HEK293T (cell line): ENCODE measurements at regions not wholly inside any gene's neighbourhood (a gene's known extent, or its start where the extent isn't known, plus 50 kb on each side); places are given as distances from the start of the nearest gene placed in this dataset.

Experiments used
- BHLHE40 ChIP-seq: fragments of 450-650 bp; IDR thresholded peaks from 2 replicates; pipeline ENCODE4 v1.6.1; 2016; ENCODE audit warnings: mild to moderate bottlenecking, moderate library complexity, borderline replicate concordance
- CTBP1 ChIP-seq: fragments of 450-650 bp; IDR thresholded peaks from 2 replicates; pipeline ENCODE4 v1.6.1; 2016; ENCODE audit warnings: borderline replicate concordance
- ELF4 ChIP-seq: fragments of 450-650 bp; IDR thresholded peaks from 2 replicates; pipeline ENCODE4 v1.6.1; 2017; ENCODE audit warnings: antibody characterized with exemption
- FOXK2 ChIP-seq: fragments of 450-650 bp; IDR thresholded peaks from 2 replicates; pipeline ENCODE4 v1.6.1; 2016; ENCODE audit warnings: mild to moderate bottlenecking
- FOXM1 ChIP-seq: fragments of 450-650 bp; IDR thresholded peaks from 2 replicates; pipeline ENCODE4 v1.6.1; 2017; ENCODE audit warnings: mild to moderate bottlenecking, borderline replicate concordance
- L3MBTL2 ChIP-seq: fragments of 450-650 bp; conservative IDR thresholded peaks from 2 replicates; pipeline ENCODE4 v1.6.1; 2016; ENCODE audit warnings: mild to moderate bottlenecking
- LEF1 ChIP-seq: fragments of 450-650 bp; IDR thresholded peaks from 2 replicates; pipeline ENCODE4 v1.6.1; 2017; ENCODE audit warnings: mild to moderate bottlenecking, borderline replicate concordance
- NFRKB ChIP-seq: fragments of 450-650 bp; IDR thresholded peaks from 2 replicates; pipeline ENCODE4 v1.6.1; 2016; ENCODE audit warnings: mild to moderate bottlenecking, moderate library complexity
- SP1 ChIP-seq: fragments of 450-650 bp; IDR thresholded peaks from 2 replicates; pipeline ENCODE4 v1.6.1; 2017
- SUZ12 ChIP-seq: fragments of 450-650 bp; IDR thresholded peaks from 2 replicates; pipeline ENCODE4 v1.6.1; 2016; ENCODE audit warnings: mild to moderate bottlenecking

DNA sequence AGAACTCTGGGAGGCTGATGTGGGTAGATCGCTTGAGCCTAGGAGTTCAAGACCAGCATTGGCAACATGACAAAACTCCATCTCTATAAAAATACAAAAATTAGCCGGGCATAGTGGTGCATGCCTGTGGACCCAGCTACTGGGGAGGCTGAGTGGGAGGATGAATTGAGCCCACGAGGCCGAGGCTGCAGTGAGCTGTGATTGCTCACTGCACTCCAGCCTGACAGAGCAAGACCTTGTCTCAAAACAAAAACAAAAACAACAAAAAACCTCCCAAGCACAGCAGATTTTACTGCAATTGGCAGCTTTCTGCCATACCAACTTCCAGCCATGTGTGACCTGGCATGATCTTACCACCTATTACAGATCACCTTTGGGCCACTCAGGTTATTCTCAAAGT, 57.7 kb upstream of the LRPPRC start:
- no peak for TF ChIP-seq ELF4
- TF ChIP-seq L3MBTL2 = no peak
- TF ChIP-seq CTBP1 = no peak
- no peak for TF ChIP-seq NFRKB
- no peak for TF ChIP-seq SP1
- no peak for TF ChIP-seq FOXK2
- TF ChIP-seq LEF1 = no peak
- no peak for TF ChIP-seq BHLHE40
- no peak for TF ChIP-seq FOXM1
- no peak for TF ChIP-seq SUZ12
